Spleen (tissue), 11 donors: ENCODE measurements at regions not wholly inside any gene's neighbourhood (a gene's known extent, or its start where the extent isn't known, plus 50 kb on each side); places are given as distances from the start of the nearest gene placed in this dataset.

Source experiments
- DNase-seq: peaks from one replicate; pipeline ENCODE4 v3.0.0-alpha.2; 2020
- H3K27ac ChIP-seq, 8 donors: fragments of 200-600 bp; sonication (generic) in 7 of 8; 1 replicate in 4 of 8; 2 replicates in 4 of 8; pipeline versions ENCODE4 v1.5.0 to v1.8.0; 2016 to 2021; ENCODE audit warnings: inconsistent platforms in 4 of 8, mild to moderate bottlenecking in 4 of 8, moderate library complexity in 1 of 8
- H3K27me3 ChIP-seq, 7 donors: fragments of 200-600 bp; sonication (generic) in 6 of 7; replicated peaks in 1 of 7; 1 replicate in 4 of 7; 2 replicates in 3 of 7; pipeline versions ENCODE4 v1.5.0 to v1.8.0; 2016 to 2021; ENCODE audit warnings: inconsistent platforms in 3 of 7, mild to moderate bottlenecking in 1 of 7
- H3K36me3 ChIP-seq, 6 donors: fragments of 200-600 bp; sonication (generic) in 5 of 6; 1 replicate in 4 of 6; 2 replicates in 2 of 6; pipeline versions ENCODE4 v1.5.0 to v1.8.0; 2016 to 2021; ENCODE audit warnings: inconsistent platforms in 2 of 6
- H3K4me1 ChIP-seq, 6 donors: fragments of 200-600 bp; sonication (generic) in 5 of 6; 1 replicate in 3 of 6; 2 replicates in 3 of 6; pipeline versions ENCODE4 v1.5.0 to v1.8.0; 2016 to 2021; ENCODE audit warnings: inconsistent platforms in 3 of 6
- H3K4me3 ChIP-seq, 8 donors: fragments of 200-600 bp; sonication (generic) in 7 of 8; 1 replicate in 4 of 8; 2 replicates in 4 of 8; pipeline versions ENCODE4 v1.5.0 to v1.8.0; 2016 to 2021; ENCODE audit warnings: inconsistent platforms in 4 of 8, mild to moderate bottlenecking in 4 of 8, moderate library complexity in 2 of 8
- H3K9me3 ChIP-seq, 8 donors: fragments of 200-600 bp; sonication (generic) in 7 of 8; 1 replicate in 4 of 8; 2 replicates in 4 of 8; pipeline versions ENCODE4 v1.5.0 to v1.8.0; 2016 to 2021; ENCODE audit warnings: inconsistent platforms in 4 of 8
- CTCF ChIP-seq, 11 experiments: fragments of 200-600 bp in 7 of 11; fragments of 450-650 bp in 4 of 11; sonication (generic) in 4 of 11; IDR thresholded peaks in 8 of 11; conservative IDR thresholded peaks in 3 of 11; 1 replicate in 7 of 11; 2 replicates in 4 of 11; pipeline versions ENCODE4 v1.4.0 to v1.8.0; 2016 to 2021; ENCODE audit warnings: antibody characterized with exemption in 11 of 11, inconsistent platforms in 4 of 11, mild to moderate bottlenecking in 1 of 11
- POLR2A ChIP-seq, 3 donors: fragments of 450-650 bp; IDR thresholded peaks; one replicate each; pipeline ENCODE4 v1.5.1; 2017; ENCODE audit warnings: antibody characterized with exemption in 3 of 3, mild to moderate bottlenecking in 1 of 3
- POLR2AphosphoS5 ChIP-seq, 3 donors: sonication (generic); formaldehyde crosslinking; IDR thresholded peaks; one replicate each; pipeline ENCODE4 v1.5.1; 2017; ENCODE audit warnings: antibody characterized with exemption in 3 of 3
- WGBS, 5 donors: extraction: QIAGEN DNeasy Blood & Tissue Kit in 3 of 5; methylation state at CpG; one replicate each; pipeline versions ENCODE4 v1.1.5 to v1.1.7; 2013 to 2018; 5-methylcytosine and 5-hydroxymethylcytosine counted together
- intact Hi-C: fragments of 100-400 bp; cut with DNase I; formaldehyde crosslinking; loops from one replicate; pipeline ENCODE4 v1.15.0; 2023; ENCODE audit warnings: low total_unique reads
- donor health status: healthy with polysubstance abuse.
- donor health status: DM: no; HTN: no; CAD: no; lungs with moderate emphysema.
- donor health status: DM: no; HTN: no; CAD: no.
- donor health status: Bipolar disorder and iron deficiency.
- donor health status: healthy.
- donor health status: DM: no; HTN: no; CAD: no.
- donor health status: DM: yes; HTN: yes; CAD: no.

- TF ChIP-seq POLR2AphosphoS5 (IDR thresholded peaks at IDR 0.05) = no peak
- no peak for TF ChIP-seq CTCF (IDR thresholded peaks at IDR 0.05 in 8 of 11, conservative IDR thresholded peaks at IDR 0.05 in 3 of 11)
- no peak for TF ChIP-seq POLR2A (IDR thresholded peaks at IDR 0.05)
- Histone ChIP-seq H3K4me3 (no peak overlapping the region), H3K27me3 (no peaks in the 10 kb centered on the region), H3K27ac (no peak overlapping the region), H3K9me3 (peaks cover 0 to 5% (median 0%) of the 10 kb centered on the region in 8 donors), H3K36me3 (no peaks in the 10 kb centered on the region), H3K4me1 (no peaks in the 10 kb centered on the region)
- intact Hi-C loops = no loop called here
- WGBS, 5 donors = 88 to 97% (median 92%) methylated on average over 11 of the region's 11 CpGs
- DNase-seq = no peak
Observed at GRCh38 chr16:63292036-63292435, 1255.8 kb upstream of the CDH8 start.

GRCh38 chr16:63289834-63290460 lies 1253.7 kb upstream of the CDH8 start:
- peak in 9 of 11 experiments; percentile 17 to 61 (median 48) for TF ChIP-seq CTCF (IDR thresholded peaks at IDR 0.05 in 8 of 11, conservative IDR thresholded peaks at IDR 0.05 in 3 of 11)
- TF ChIP-seq POLR2AphosphoS5 (IDR thresholded peaks at IDR 0.05) = no peak
- 50 to 60% (median 54%) methylated on average over 16 of the region's 16 CpGs for WGBS, 5 donors
- H3K27me3 ChIP-seq = no peaks in the 10 kb centered on the region
- intact Hi-C loops = no loop called here
- no peak overlapping the region for H3K27ac ChIP-seq
- no peaks in the 10 kb centered on the region for H3K36me3 ChIP-seq
- DNase-seq = peak; percentile 29
- H3K4me1 ChIP-seq = no peaks in the 10 kb centered on the region
- no peak overlapping the region for H3K4me3 ChIP-seq
- H3K9me3 ChIP-seq = peaks cover 0 to 5% (median 0%) of the 10 kb centered on the region in 8 donors

DNA sequence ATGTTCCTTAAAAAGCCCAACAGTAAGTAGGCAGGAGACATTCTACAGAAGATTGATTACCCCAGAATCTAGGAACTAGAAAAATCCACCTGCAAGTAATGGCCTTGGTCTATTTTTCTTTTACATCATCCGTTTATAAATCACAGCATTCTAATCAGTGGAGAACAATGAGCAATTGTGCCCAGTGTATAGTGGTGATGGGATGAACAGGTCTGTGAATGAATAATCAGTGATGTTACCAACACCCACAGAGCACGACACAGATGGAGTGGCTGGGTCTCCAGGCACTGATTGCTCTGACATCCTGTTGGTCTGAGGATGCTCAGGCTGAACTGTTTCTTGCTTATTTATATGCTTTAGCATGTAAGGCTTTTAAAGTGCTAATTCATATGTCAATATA lies 1251.2 kb upstream of the CDH8 start:
- no peak for DNase-seq
- intact Hi-C loops = no loop called here
- H3K4me1 ChIP-seq = no peaks in the 10 kb centered on the region

DNA sequence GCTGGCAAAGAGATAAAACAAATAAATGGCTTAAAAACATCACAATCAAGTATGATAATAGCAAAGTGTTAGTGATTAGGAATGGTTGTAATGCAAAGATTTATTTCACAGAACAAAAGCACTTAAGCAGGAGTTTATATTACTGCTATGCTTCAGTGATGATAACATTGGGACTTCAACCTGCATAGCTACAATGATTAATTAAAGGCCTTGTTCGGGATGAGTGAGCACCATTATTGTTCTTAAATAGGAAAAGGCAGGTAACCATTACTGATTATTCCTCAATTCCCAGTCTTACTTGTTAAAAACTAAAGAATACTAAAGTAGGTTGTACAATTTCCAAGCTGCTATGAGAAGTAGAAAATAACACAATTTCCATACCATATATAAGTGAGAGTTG lies 1247.5 kb upstream of the CDH8 start:
- intact Hi-C loops = no loop called here

More for the DNA sequence above, 1251.2 kb upstream of the CDH8 start:
- WGBS, 5 donors = 49 to 74% (median 66%) methylated on average over 2 of the region's 2 CpGs
- TF ChIP-seq POLR2AphosphoS5 (IDR thresholded peaks at IDR 0.05) (no peak), CTCF (IDR thresholded peaks at IDR 0.05 in 8 of 11, conservative IDR thresholded peaks at IDR 0.05 in 3 of 11) (no peak)
- Histone ChIP-seq H3K27ac (no peak overlapping the region), H3K27me3 (no peaks in the 10 kb centered on the region), H3K4me3 (no peak overlapping the region), H3K9me3 (peaks cover 0 to 5% (median 0%) of the 10 kb centered on the region in 8 donors), H3K36me3 (no peaks in the 10 kb centered on the region)

More for the DNA sequence above, 1247.5 kb upstream of the CDH8 start:
- H3K27me3 ChIP-seq = no peaks in the 10 kb centered on the region
- no peaks in the 10 kb centered on the region for H3K4me1 ChIP-seq
- no peak overlapping the region for H3K27ac ChIP-seq
- no peak overlapping the region for H3K4me3 ChIP-seq
- peaks cover 0 to 4% (median 0%) of the 10 kb centered on the region in 8 donors for H3K9me3 ChIP-seq
- 57 to 88% (median 64%) methylated on average over 1 of the region's 1 CpG for WGBS, 5 donors
- no peaks in the 10 kb centered on the region for H3K36me3 ChIP-seq
- no peak for DNase-seq
- no peak for TF ChIP-seq POLR2A (IDR thresholded peaks at IDR 0.05)
- no peak for TF ChIP-seq CTCF (IDR thresholded peaks at IDR 0.05 in 8 of 11, conservative IDR thresholded peaks at IDR 0.05 in 3 of 11)
- no peak for TF ChIP-seq POLR2AphosphoS5 (IDR thresholded peaks at IDR 0.05)
